ENCODE measurements at regions not wholly inside any gene's neighbourhood (a gene's known extent, or its start where the extent isn't known, plus 50 kb on each side); places are given as distances from the start of the nearest gene placed in this dataset.

DNA sequence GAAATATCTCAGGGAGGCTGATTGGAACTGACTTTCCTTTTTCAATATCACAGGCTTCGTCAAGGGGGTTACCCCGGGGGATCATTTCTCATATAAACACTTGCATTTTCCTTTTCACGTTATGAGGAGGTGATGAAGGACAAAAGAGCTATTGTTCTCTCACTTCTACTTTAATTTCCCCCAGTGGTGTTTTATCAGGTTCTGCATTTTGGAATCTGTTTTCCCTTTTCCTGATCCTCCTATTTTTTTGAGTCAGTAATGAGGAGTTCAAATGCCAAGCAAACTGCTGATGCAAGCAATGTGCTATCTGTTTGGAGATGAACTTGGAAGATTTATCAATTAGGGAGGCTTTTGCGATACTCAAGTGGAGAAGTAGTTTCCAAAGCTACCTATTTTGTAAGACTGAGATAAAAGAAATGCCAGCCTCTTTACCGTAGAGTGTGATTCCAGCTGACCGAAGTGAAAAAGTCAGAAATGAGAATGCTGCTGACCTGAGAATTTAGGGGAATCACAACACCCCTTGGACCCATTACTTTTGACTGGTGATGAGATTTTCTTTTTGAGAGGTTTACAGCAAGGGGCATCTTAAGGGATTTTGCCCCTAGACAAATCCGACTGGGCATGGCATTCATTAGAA is 556.0 kb downstream of the RNF144A start:
- DNase-seq, result no peak

- DNase-seq, result no peak
Observed at GRCh38 chr2:7476371-7476770, 559.2 kb downstream of the RNF144A start.

DNA sequence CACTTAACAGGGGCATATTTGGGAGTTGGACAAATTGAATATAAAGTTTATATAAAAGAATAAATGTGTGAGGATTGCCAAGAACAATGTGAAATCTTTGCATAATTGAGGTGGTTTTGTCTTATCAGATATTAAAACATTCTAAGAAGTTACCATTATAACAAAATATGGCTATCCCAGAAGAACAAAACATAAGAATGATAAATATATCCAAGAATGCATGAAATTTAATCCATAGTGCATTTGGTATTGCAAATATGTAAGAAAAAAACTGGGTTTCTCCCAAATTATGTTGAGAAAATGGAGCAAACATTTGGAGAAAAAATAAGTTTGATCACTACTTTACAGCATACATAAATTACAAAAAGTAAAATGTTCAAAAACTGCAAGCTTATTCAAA is 562.4 kb downstream of the RNF144A start:
- DNase-seq, result no peak

- no peak for DNase-seq
Observed at GRCh38 chr2:7480431-7480830, 563.2 kb downstream of the RNF144A start.

DNA sequence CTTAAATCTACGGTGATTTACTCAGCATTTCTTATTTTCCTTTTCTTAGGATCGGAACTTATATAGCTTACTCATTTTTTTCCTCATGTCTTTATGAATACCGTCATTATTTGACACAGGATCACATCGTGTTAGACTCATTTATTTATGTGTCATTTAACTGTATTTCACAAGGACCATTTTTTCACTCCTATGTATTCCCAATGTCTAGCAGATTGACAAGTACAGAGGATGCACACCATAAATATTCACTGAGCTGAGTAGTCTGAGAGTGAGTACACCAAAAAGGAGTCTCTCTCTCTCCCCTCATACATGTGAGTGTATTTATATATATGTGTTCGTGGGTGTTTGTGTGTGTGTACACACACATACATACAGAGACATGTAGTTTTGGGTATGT is 573.5 kb downstream of the RNF144A start:
- no peak for DNase-seq

DNA sequence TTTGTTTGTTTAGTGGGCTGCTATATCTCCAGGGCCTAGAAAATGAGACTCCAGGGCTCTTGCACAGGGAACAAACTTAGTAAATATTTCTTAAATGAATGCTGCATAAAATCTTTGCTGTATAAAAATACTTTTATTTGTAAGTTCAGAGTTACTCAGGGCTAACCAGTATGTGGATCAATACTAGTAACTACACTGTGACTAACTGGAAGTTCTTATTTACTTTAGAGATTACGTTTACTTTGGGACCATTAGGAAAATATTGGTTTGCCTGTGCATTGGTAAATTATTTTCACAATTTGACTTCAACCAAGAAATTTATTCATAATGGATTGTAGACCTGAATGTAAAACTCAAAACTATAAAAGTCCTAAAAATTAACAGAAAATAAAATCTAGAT is 575.5 kb downstream of the RNF144A start:
- DNase-seq, result no peak

DNA sequence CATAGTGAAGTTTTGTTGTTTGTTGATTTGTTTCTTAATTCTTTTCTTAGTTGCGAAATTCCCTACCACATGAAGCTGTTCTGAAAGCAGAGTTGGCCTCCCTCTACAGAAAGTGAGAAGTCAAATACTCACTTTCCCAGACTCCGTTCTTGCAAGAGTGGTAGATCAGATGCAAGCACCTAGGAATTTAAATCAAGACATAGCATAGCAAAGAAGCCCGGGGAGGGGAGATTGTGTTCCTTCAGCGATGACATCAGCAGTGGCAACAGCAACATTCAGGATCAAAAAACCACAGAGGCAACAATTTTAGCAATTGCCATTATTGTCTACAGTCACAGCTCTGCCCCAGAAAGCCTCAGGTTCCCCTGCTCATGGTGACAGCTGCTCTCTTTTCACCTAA is 580.0 kb downstream of the RNF144A start:
- no peak for DNase-seq

GRCh38 chr2:7499018-7499417 is 581.8 kb downstream of the RNF144A start:
- DNase-seq, result no peak

DNA sequence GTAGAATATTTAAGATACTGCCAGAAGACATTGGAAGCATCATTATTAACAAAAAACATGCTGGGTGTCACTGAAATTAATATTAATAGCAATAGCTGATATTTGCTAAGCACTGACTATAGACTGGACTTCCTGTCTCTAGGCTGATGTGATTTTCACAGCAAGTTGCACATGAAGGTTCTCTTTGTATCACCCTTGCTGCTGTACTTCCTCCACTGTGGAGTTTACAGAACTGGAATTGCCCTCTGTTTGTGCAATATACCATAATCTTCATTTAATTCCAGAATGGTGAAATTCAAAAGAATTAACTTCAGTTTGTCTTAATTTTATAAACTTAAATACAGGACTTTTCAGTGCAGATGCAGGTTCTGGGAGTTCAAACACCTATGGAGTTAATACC is 585.1 kb downstream of the RNF144A start:
- no peak for DNase-seq

DNA sequence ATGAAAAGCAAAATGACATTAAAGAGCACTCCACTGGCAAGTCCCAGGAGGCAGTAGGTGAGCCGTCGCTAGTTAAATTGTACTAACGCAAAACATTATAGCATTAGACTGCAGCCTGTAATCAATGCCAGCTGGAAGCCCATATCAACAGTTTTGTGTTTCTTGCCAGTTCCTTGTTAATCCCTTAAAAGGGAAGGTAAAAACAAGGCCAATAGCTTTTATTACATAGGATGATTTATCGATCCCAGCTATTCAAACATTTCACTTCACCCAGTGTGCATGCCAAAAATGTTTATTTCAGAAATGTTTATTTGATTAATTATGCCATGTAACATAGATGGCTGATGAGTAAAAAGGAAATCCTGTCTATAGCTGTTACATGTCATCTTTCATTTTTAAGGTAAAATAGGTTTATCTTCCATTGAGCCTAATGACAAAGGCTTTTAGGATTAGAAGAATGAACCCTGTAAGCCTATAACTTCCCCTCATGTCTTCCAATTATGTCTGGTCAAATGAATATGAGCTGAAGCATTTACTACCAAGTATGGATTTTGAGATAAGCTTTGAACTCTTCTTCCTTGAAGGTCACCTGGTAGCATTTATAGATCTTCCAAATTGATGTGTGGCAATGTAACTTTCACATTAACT is 591.2 kb downstream of the RNF144A start:
- no peak for DNase-seq

DNA sequence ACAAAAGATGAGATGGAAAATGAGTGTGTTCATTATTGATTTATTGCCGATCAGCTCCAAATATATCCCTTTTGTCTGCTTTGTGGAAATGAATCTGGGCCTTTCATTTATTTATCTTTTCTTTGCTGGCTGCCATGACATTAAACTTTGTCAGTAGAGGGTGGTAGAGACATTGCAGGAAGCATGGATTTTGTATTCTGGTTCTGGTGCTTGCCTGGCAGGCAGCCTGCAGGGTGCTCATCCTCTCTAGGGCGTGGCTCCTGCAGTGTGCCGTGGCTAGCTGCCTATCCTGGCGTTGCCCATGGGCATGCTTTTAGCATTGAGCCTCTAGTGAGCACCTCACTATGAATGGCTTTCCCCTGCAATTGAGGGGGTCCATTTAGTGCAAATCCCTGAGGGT is 593.1 kb downstream of the RNF144A start:
- DNase-seq, result no peak

GRCh38 chr2:7513834-7514233 is 596.6 kb downstream of the RNF144A start:
- DNase-seq, result no peak

DNA sequence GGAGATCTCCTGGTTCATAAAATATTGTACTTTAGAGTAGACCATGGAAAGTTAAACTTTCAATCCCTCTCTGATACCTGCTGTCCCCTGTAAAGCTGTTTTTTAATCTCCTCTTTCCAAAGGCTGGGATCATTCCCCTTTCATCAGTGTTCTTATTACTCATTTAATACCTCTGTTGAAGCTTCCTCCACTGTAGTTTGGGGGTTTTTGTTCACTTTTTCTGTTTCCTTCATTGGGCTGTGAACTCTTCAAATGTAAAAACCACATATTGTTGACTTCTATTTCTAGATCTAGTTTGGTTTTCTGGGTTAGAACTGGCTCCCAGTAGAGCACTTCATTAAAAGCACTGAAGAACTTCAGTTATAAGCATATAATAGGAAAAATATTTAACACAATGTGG is 598.1 kb downstream of the RNF144A start:
- DNase-seq, result no peak

- DNase-seq, result no peak
Observed at GRCh38 chr2:7516484-7517063, 599.4 kb downstream of the RNF144A start.

DNA sequence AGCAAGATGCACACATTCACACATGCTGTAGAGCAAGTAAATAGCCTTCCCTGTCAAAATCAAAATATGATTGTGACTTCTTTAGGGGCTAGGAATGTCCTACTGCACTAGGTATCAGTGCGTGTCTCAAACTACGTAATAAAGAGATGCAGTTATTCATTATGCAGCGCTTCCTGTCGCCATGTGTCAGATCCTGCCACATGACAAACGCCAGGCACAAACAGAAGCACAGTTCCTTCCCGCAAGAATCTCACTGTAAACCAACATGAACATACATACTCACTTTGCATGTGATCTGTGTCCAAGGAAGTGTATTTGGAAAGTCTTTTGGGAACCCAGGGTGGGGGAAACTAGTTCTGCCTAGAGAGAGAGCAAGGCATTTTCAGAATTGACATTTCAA is 599.9 kb downstream of the RNF144A start:
- no peak for DNase-seq

GRCh38 chr2:7517851-7518250 is 600.6 kb downstream of the RNF144A start:
- DNase-seq, result no peak

- no peak for DNase-seq
Observed at GRCh38 chr2:7523481-7524120, 606.4 kb downstream of the RNF144A start.

DNA sequence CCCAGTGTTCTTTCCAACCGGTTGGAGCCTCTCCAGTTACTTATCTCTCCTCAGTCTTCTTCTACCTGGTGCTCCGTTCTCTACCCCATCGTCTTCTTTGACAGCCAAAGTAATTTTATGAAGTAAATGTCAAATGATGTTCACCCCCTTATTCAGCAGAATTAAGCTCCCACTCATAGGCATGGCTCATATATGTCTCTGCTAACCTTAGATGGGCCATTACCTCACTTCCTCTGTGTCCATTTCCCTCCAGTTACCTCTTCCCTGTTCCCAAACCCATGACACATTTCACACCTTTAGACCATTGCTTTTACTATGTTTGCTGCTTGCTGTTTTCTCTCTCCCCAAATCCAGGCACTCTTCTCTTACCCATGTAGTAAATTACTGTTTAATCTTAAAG is 607.0 kb downstream of the RNF144A start:
- DNase-seq, result no peak

GRCh38 chr2:7525746-7526145 is 608.5 kb downstream of the RNF144A start:
- no peak for DNase-seq

GRCh38 chr2:7527165-7527722 is 610.0 kb downstream of the RNF144A start:
- no peak for DNase-seq

DNA sequence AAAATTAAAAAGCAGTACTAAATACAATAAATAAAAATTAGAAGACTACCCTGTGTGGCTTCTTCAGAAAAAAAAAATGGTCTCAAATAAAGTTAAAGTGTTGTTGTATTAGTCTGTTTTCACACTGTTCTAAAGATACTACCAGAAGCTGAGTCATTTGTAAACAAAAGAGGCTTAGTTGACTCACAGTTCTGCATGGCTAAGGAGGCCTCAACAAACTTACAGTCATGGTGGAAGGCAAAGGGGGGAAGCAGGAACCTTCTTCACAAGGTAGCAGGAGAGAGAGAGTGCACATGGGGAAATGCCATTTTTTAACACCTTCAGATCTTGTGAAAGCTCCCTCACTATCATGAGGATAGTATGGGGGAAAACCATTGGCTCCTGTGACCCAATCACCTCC is 612.8 kb downstream of the RNF144A start:
- DNase-seq, result no peak

GRCh38 chr2:7539077-7539476 is 621.9 kb downstream of the RNF144A start:
- DNase-seq, result no peak

GRCh38 chr2:7539760-7540159 is 622.5 kb downstream of the RNF144A start:
- DNase-seq, result no peak
